ENCODE measurements at regions not wholly inside any gene's neighbourhood (a gene's known extent, or its start where the extent isn't known, plus 50 kb on each side); places are given as distances from the start of the nearest gene placed in this dataset.

DNA sequence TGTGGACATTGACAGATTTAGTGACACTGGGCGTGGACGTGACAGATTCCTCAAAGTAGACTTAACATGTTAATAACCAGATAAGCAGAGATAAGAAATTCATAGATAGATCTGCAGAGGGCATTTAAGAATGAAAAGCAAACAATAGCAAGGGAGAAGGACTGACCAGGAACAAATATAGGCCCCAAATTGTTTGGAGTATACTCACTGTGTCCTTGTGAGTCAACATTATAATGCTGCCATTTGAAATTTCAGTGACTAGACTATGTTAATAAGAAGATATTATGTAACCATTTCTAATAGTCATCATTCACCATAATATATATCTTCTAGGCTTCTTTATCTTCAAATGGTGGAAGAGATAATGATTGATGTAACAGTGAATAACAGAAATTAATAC, 78.1 kb upstream of the SLC38A11 start:
- no peak for DNase-seq (ENCODE audit: low read depth)
- TF ChIP-seq, protein P1, sequence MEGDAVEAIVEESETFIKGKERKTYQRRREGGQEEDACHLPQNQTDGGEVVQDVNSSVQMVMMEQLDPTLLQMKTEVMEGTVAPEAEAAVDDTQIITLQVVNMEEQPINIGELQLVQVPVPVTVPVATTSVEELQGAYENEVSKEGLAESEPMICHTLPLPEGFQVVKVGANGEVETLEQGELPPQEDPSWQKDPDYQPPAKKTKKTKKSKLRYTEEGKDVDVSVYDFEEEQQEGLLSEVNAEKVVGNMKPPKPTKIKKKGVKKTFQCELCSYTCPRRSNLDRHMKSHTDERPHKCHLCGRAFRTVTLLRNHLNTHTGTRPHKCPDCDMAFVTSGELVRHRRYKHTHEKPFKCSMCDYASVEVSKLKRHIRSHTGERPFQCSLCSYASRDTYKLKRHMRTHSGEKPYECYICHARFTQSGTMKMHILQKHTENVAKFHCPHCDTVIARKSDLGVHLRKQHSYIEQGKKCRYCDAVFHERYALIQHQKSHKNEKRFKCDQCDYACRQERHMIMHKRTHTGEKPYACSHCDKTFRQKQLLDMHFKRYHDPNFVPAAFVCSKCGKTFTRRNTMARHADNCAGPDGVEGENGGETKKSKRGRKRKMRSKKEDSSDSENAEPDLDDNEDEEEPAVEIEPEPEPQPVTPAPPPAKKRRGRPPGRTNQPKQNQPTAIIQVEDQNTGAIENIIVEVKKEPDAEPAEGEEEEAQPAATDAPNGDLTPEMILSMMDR (conservative IDR thresholded peaks at IDR 0.05; ENCODE audit: control insufficient read depth, insufficient read depth, low read depth, low read length), result no peak
- H3K4me3 ChIP-seq (ENCODE audit: control insufficient read depth, low read depth, low read length), result no peak overlapping the region

DNA sequence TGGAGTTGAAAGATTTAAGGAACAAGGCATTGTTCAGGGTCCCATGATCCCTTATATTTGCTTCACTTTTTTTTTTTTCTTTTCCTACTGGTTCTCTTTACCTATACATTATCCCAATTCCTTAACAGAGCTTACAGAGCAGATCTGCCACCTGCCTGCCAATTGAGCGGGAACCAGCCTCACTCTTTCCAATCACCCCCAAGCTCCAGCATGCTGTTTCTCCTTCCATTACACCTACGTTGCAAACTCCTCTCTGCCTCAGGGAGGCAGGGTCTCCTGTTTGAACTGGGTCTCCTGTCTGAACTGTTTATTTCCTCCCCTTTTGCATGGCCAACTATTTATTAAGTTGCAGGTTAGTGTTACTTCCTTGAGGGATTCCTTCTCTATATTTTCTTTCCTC, 77.2 kb upstream of the SLC38A11 start:
- no peak overlapping the region for H3K4me3 ChIP-seq (ENCODE audit: control insufficient read depth, low read depth, low read length)
- TF ChIP-seq, protein P1 (conservative IDR thresholded peaks at IDR 0.05; ENCODE audit: control insufficient read depth, insufficient read depth, low read depth, low read length), result no peak
- no peak for DNase-seq (ENCODE audit: low read depth)

DNA sequence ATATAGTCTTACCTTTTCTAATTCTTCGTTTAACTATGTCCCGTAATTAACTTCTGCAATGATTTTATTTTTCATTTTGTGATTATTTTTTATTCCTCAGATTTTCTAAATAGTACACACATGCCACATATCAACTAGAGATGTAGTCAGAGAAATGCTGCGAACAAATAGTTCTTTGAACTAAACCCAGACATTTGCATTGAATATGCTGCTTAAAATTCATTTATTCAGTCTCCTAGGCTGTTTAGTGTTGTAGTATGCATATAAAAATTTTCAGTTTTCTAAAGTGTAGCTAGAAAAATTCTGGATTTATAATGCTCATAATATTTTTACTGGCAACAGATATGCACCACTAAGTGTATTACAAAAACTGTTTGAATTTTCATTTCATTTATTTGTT, 68.9 kb upstream of the SLC38A11 start:
- TF ChIP-seq, protein P1 (conservative IDR thresholded peaks at IDR 0.05; ENCODE audit: control insufficient read depth, insufficient read depth, low read depth, low read length), result no peak
- DNase-seq (ENCODE audit: low read depth), result no peak
- H3K4me3 ChIP-seq (ENCODE audit: control insufficient read depth, low read depth, low read length), result no peak overlapping the region

DNA sequence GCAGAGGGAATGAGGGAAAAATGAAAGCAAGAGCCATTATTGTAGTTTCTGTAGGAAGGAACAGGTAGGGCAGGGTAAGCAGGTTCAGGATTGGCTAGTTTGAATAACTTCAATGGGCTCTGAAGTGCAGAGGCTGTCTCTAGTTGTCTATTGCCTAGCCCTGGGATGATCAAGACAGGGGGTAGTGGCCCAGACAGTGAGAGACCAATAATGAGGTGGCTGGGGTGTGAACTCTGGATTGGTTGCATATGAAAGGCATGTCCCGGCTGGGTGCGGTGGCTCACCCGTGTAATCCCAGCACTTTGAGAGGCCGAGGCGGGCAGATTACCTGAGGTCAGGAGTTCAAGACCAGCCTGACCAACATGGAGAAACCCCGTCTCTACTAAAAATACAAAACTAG, 67.5 kb upstream of the SLC38A11 start:
- no peak overlapping the region for H3K4me3 ChIP-seq (ENCODE audit: control insufficient read depth, low read depth, low read length)
- TF ChIP-seq, protein P1 (conservative IDR thresholded peaks at IDR 0.05; ENCODE audit: control insufficient read depth, insufficient read depth, low read depth, low read length), result no peak
- DNase-seq (ENCODE audit: low read depth), result no peak

DNA sequence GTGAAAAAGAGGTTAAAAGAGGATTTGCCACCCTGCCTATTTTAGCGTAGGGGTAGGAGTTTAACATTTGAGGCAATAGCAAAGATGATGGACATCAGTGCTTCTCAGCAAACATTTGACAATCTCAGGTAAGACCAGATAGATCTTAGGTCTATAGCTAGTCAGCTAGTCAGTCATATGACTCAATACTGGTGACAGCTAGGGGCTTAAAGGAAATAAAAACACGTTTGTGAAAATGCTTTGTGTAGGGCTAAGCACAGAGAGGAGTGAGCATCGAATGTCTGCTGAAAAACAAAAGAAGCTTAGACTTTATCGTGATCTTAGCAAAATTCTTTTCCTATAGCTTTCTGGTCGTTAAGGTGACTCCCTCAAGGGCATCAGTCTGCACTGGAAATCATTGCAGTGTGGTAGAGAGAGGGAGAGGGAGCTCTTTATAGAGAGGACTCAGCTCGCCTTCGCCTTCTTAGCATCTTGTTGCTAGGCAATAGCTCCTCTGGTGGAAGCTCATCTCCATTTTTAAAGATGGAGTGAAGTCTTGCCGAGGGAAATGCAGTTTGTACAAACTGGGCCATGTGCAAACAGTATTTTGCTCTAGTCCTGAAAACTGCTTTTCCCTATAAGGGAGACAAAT, 62.8 kb upstream of the SLC38A11 start:
- H3K4me3 ChIP-seq (ENCODE audit: control insufficient read depth, low read depth, low read length), result no peak overlapping the region
- TF ChIP-seq, protein P1 (conservative IDR thresholded peaks at IDR 0.05; ENCODE audit: control insufficient read depth, insufficient read depth, low read depth, low read length), result no peak
- no peak for DNase-seq (ENCODE audit: low read depth)

DNA sequence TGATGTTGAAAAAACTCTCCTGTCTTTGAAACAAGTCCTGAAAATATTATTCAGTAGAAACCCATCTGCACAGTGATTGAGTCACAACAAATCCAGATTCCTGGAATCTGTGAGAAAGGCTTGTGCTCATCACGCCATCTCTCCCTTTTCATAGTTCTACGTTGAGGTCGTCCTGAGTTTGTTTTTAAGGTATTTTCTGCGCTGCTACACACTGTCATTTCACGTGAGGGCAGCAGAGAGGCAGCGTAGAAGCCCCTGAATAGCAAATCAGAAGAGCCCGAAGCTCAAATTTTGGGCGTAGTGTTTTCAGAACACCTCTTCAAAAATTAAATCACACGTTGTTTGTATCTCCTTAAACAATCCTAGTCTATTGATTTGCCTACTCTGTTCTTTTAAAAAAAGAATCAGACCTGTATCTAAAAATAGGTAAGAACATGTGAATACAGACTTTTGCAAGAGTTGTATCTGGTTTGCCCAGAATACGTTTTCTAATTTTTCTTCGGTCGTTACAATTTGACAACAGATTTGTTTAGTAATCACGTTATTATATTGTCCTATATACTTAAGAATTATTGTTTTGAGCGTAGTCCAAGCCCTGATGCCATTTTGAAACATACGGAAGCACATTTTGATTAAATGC, 61.6 kb upstream of the SLC38A11 start:
- no peak overlapping the region for H3K4me3 ChIP-seq (ENCODE audit: control insufficient read depth, low read depth, low read length)
- DNase-seq (ENCODE audit: low read depth), result peak; percentile 59
- TF ChIP-seq, protein P1 (conservative IDR thresholded peaks at IDR 0.05; ENCODE audit: control insufficient read depth, insufficient read depth, low read depth, low read length), result peak; percentile 69
